ENCODE measurements at regions not wholly inside any gene's neighbourhood (a gene's known extent, or its start where the extent isn't known, plus 50 kb on each side); places are given as distances from the start of the nearest gene placed in this dataset.
"Not testable (repeated sequence)": the region's sequence is repeated elsewhere in the genome, so short reads cannot be mapped to it uniquely, and the experiment has no call there.

- no peak for DNase-seq (ENCODE audit: low read depth)
- in situ Hi-C loops (cut with HindIII; ENCODE audit: low sequenced_read_pairs): no loop called here
- H3K4me3 ChIP-seq (ENCODE audit: low read depth, low read length): no peak overlapping the region
- TF ChIP-seq CTCF (IDR thresholded peaks at IDR 0.05; ENCODE audit: low read depth, low read length, missing control alignments): no peak
Observed at GRCh38 chrX:914206-914605, 283.6 kb downstream of the SHOX start.

GRCh38 chrX:912677-913076, 282.1 kb downstream of the SHOX start:
- in situ Hi-C loops (cut with HindIII; ENCODE audit: low sequenced_read_pairs): no loop called here
- DNase-seq (ENCODE audit: low read depth): no peak
- no peak for TF ChIP-seq CTCF (IDR thresholded peaks at IDR 0.05; ENCODE audit: low read depth, low read length, missing control alignments)
- H3K4me3 ChIP-seq (ENCODE audit: low read depth, low read length): no peak overlapping the region

GRCh38 chrX:909068-909467, 278.5 kb downstream of the SHOX start:
- H3K4me3 ChIP-seq (ENCODE audit: low read depth, low read length); in situ Hi-C loops (cut with HindIII; ENCODE audit: low sequenced_read_pairs); DNase-seq (ENCODE audit: low read depth): not testable (repeated sequence)

GRCh38 chrX:906586-906985, 276.0 kb downstream of the SHOX start:
- in situ Hi-C loops (cut with HindIII; ENCODE audit: low sequenced_read_pairs): no loop called here
- no peak for DNase-seq (ENCODE audit: low read depth)
- H3K4me3 ChIP-seq (ENCODE audit: low read depth, low read length): no peak overlapping the region
- no peak for TF ChIP-seq CTCF (IDR thresholded peaks at IDR 0.05; ENCODE audit: low read depth, low read length, missing control alignments)

GRCh38 chrX:905848-906566, 275.4 kb downstream of the SHOX start:
- in situ Hi-C loops (cut with HindIII; ENCODE audit: low sequenced_read_pairs): no loop called here
- no peak for TF ChIP-seq CTCF (IDR thresholded peaks at IDR 0.05; ENCODE audit: low read depth, low read length, missing control alignments)
- DNase-seq (ENCODE audit: low read depth): no peak
- no peak overlapping the region for H3K4me3 ChIP-seq (ENCODE audit: low read depth, low read length)

- no peak for DNase-seq (ENCODE audit: low read depth)
- H3K4me3 ChIP-seq (ENCODE audit: low read depth, low read length): no peak overlapping the region
- no peak for TF ChIP-seq CTCF (IDR thresholded peaks at IDR 0.05; ENCODE audit: low read depth, low read length, missing control alignments)
- in situ Hi-C loops (cut with HindIII; ENCODE audit: low sequenced_read_pairs): no loop called here
Observed at GRCh38 chrX:903116-903515, 272.5 kb downstream of the SHOX start.

GRCh38 chrX:896256-896655, 265.7 kb downstream of the SHOX start:
- in situ Hi-C loops (cut with HindIII; ENCODE audit: low sequenced_read_pairs): no loop called here
- no peak for TF ChIP-seq CTCF (IDR thresholded peaks at IDR 0.05; ENCODE audit: low read depth, low read length, missing control alignments)
- no peak overlapping the region for H3K4me3 ChIP-seq (ENCODE audit: low read depth, low read length)
- no peak for DNase-seq (ENCODE audit: low read depth)

Measured in astrocyte of the cerebellum (primary cell).